Liver (tissue), 8 donors: ENCODE measurements at regions not wholly inside any gene's neighbourhood (a gene's known extent, or its start where the extent isn't known, plus 50 kb on each side); places are given as distances from the start of the nearest gene placed in this dataset.

Experiments used
- DNase-seq: peaks from one replicate; pipeline ENCODE4 v3.0.0-alpha.2; 2017; ENCODE audit warnings: low spot score
- H3K27ac ChIP-seq, 2 donors: one replicate each; pipeline ENCODE4 v1.7.0; 2013; ENCODE audit warnings: inconsistent platforms in 2 of 2, low read length in 2 of 2, control low read depth in 1 of 2, low read depth in 1 of 2, mild to moderate bottlenecking in 1 of 2
- H3K27me3 ChIP-seq, 4 donors: one replicate each; pipeline versions ENCODE4 v1.6.1 to v1.7.0; 2013; ENCODE audit warnings: low read length in 3 of 4, inconsistent platforms in 1 of 4, mild to moderate bottlenecking in 1 of 4, moderate library complexity in 1 of 4; ENCODE audit not compliant: control insufficient read depth in 4 of 4, insufficient read depth in 4 of 4
- H3K36me3 ChIP-seq, 4 donors: one replicate each; pipeline versions ENCODE4 v1.6.1 to v1.7.0; 2013; ENCODE audit warnings: low read length in 3 of 4, mild to moderate bottlenecking in 3 of 4, low read depth in 1 of 4, moderate library complexity in 1 of 4; ENCODE audit not compliant: control insufficient read depth in 4 of 4, insufficient read depth in 3 of 4
- H3K4me1 ChIP-seq, 4 donors: one replicate each; pipeline versions ENCODE4 v1.6.1 to v1.7.0; 2013; ENCODE audit warnings: low read length in 3 of 4, mild to moderate bottlenecking in 3 of 4, moderate library complexity in 1 of 4; ENCODE audit not compliant: control insufficient read depth in 4 of 4, insufficient read depth in 4 of 4
- H3K4me3 ChIP-seq, 3 donors: one replicate each; pipeline versions ENCODE4 v1.6.1 to v1.7.0; 2013; ENCODE audit warnings: low read length in 3 of 3, control low read depth in 1 of 3, low read depth in 1 of 3, mild to moderate bottlenecking in 1 of 3
- H3K9ac ChIP-seq, 2 donors: one replicate each; pipeline ENCODE4 v1.7.0; 2013; ENCODE audit warnings: low read length in 2 of 2, mild to moderate bottlenecking in 2 of 2, moderate library complexity in 2 of 2, control low read depth in 1 of 2, low read depth in 1 of 2
- H3K9me3 ChIP-seq, 4 donors: one replicate each; pipeline versions ENCODE4 v1.6.1 to v1.7.0; 2013; ENCODE audit warnings: low read length in 3 of 4; ENCODE audit not compliant: control insufficient read depth in 4 of 4
- ATF3 ChIP-seq: IDR thresholded peaks from 2 replicates; pipeline ENCODE4 v1.6.1; 2016; ENCODE audit warnings: antibody characterized with exemption
- CTCF ChIP-seq: fragments of 150-350 bp; IDR thresholded peaks from 2 replicates; pipeline ENCODE4 v1.5.1; 2017; ENCODE audit warnings: improper control_type of control experiment, low read depth, low read length; ENCODE audit not compliant: missing input control
- EGR1 ChIP-seq, 2 donors: IDR thresholded peaks; 2 replicates each; pipeline ENCODE4 v1.6.1; 2016 to 2018; ENCODE audit warnings: antibody characterized with exemption in 2 of 2, low read depth in 2 of 2
- FOXA1 ChIP-seq: IDR thresholded peaks from 2 replicates; pipeline ENCODE4 v1.6.1; 2016; ENCODE audit warnings: antibody characterized with exemption
- FOXA2 ChIP-seq: IDR thresholded peaks from 2 replicates; pipeline ENCODE4 v1.6.1; 2016; ENCODE audit warnings: antibody characterized with exemption
- GABPA ChIP-seq, 2 donors: IDR thresholded peaks in 1 of 2; conservative IDR thresholded peaks in 1 of 2; 2 replicates each; pipeline ENCODE4 v1.6.1; 2016; ENCODE audit warnings: antibody characterized with exemption in 2 of 2, mild to moderate bottlenecking in 1 of 2, moderate library complexity in 1 of 2
- HNF4A ChIP-seq, 2 donors: conservative IDR thresholded peaks; 2 replicates each; pipeline ENCODE4 v1.6.1; 2016; ENCODE audit warnings: antibody characterized with exemption in 2 of 2, mild to moderate bottlenecking in 2 of 2
- HNF4G ChIP-seq: IDR thresholded peaks from 2 replicates; pipeline ENCODE4 v1.6.1; 2016; ENCODE audit warnings: antibody characterized with exemption
- JUND ChIP-seq, 2 donors: IDR thresholded peaks; 2 replicates each; pipeline ENCODE4 v1.6.1; 2016; ENCODE audit warnings: antibody characterized with exemption in 2 of 2
- MAX ChIP-seq: IDR thresholded peaks from 2 replicates; pipeline ENCODE4 v1.6.1; 2016; ENCODE audit warnings: antibody characterized with exemption
- NR2F2 ChIP-seq: IDR thresholded peaks from 2 replicates; pipeline ENCODE4 v1.6.1; 2016; ENCODE audit warnings: antibody characterized with exemption
- RAD21 ChIP-seq, 2 donors: IDR thresholded peaks; 2 replicates each; pipeline ENCODE4 v1.6.1; 2016; ENCODE audit warnings: antibody characterized with exemption in 2 of 2, mild to moderate bottlenecking in 2 of 2
- REST ChIP-seq: IDR thresholded peaks from 2 replicates; pipeline ENCODE4 v1.6.1; 2016; ENCODE audit warnings: antibody characterized with exemption, mild to moderate bottlenecking
- RXRA ChIP-seq, 2 donors: IDR thresholded peaks; 2 replicates each; pipeline ENCODE4 v1.6.1; 2017 to 2018; ENCODE audit warnings: antibody characterized with exemption in 2 of 2, mild to moderate bottlenecking in 1 of 2
- SP1 ChIP-seq: IDR thresholded peaks from 2 replicates; pipeline ENCODE4 v1.6.1; 2018; ENCODE audit warnings: antibody characterized with exemption, mild to moderate bottlenecking
- TAF1 ChIP-seq: conservative IDR thresholded peaks from 2 replicates; pipeline ENCODE4 v1.6.1; 2016; ENCODE audit warnings: antibody characterized with exemption, mild to moderate bottlenecking
- YY1 ChIP-seq: IDR thresholded peaks from 2 replicates; pipeline ENCODE4 v1.6.1; 2016; ENCODE audit warnings: antibody characterized with exemption, mild to moderate bottlenecking
- ZBTB33 ChIP-seq: IDR thresholded peaks from 2 replicates; pipeline ENCODE4 v1.6.1; 2016; ENCODE audit warnings: antibody characterized with exemption
- WGBS: extraction: QIAGEN DNeasy Blood & Tissue Kit; methylation state at CpG from one replicate; pipeline ENCODE4 v1.1.7; 2013; 5-methylcytosine and 5-hydroxymethylcytosine counted together
- donor health status: healthy.
- donor health status: healthy.
- donor health status: healthy.
- donor health status: healthy.
- donor health status: healthy.

- no peak for TF ChIP-seq FOXA1
- no peak overlapping the region for H3K9ac ChIP-seq
- H3K36me3 ChIP-seq: no peaks in the 10 kb centered on the region
- H3K27ac ChIP-seq: no peak overlapping the region
- DNase-seq: no peak
- H3K27me3 ChIP-seq: no peaks in the 10 kb centered on the region
- no peaks in the 10 kb centered on the region for H3K4me1 ChIP-seq
- no peaks in the 10 kb centered on the region for H3K9me3 ChIP-seq
- 39% methylated on average over 2 of the region's 2 CpGs for WGBS
- no peak overlapping the region for H3K4me3 ChIP-seq
Observed at GRCh38 chr4:19437008-19437407, 814.7 kb upstream of the SLIT2 start.

- no peaks in the 10 kb centered on the region for H3K27me3 ChIP-seq
- no peaks in the 10 kb centered on the region for H3K4me1 ChIP-seq
- no peak overlapping the region for H3K4me3 ChIP-seq
- no peaks in the 10 kb centered on the region for H3K36me3 ChIP-seq
- DNase-seq: no peak
- no peak overlapping the region for H3K27ac ChIP-seq
- TF ChIP-seq REST: no peak
- no peak for TF ChIP-seq RXRA (IDR thresholded peaks at IDR 0.05)
- no peak for TF ChIP-seq MAX
- TF ChIP-seq GABPA (IDR thresholded peaks at IDR 0.05 in 1 of 2, conservative IDR thresholded peaks at IDR 0.05 in 1 of 2): no peak
- no peak for TF ChIP-seq HNF4A (conservative IDR thresholded peaks at IDR 0.05)
- no peak for TF ChIP-seq RAD21 (IDR thresholded peaks at IDR 0.05)
- TF ChIP-seq TAF1: no peak
- TF ChIP-seq FOXA2: no peak
- no peak for TF ChIP-seq ZBTB33
- TF ChIP-seq ATF3: no peak
- TF ChIP-seq SP1: no peak
- TF ChIP-seq EGR1 (IDR thresholded peaks at IDR 0.05; ENCODE audit: low read depth in 2 of 2): no peak
- no peak for TF ChIP-seq FOXA1
- TF ChIP-seq YY1: no peak
- TF ChIP-seq JUND (IDR thresholded peaks at IDR 0.05): no peak
- no peak for TF ChIP-seq NR2F2
- no peak for TF ChIP-seq HNF4G
- TF ChIP-seq CTCF: no peak
- H3K9ac ChIP-seq: no peak overlapping the region
- H3K9me3 ChIP-seq: peaks cover 0 to 2% (median 0%) of the 10 kb centered on the region in 4 donors
- 49% methylated on average over 4 of the region's 4 CpGs for WGBS
Observed at GRCh38 chr4:19429684-19430083, 822.0 kb upstream of the SLIT2 start.
